ENCODE measurements at regions not wholly inside any gene's neighbourhood (a gene's known extent, or its start where the extent isn't known, plus 50 kb on each side); places are given as distances from the start of the nearest gene placed in this dataset.

GRCh38 chr1:79781261-79781660, 774.7 kb upstream of the ADGRL4 start:
- Histone ChIP-seq H3K4me1 (no peaks in the 10 kb centered on the region), H3K27me3 (no peaks in the 10 kb centered on the region), H3K4me3 (no peak overlapping the region), H3K36me3 (no peaks in the 10 kb centered on the region), H3K27ac (no peak overlapping the region), H3K9me3 (no peaks in the 10 kb centered on the region)
- no peak for TF ChIP-seq CTCF (IDR thresholded peaks at IDR 0.05)
- TF ChIP-seq POLR2A (IDR thresholded peaks at IDR 0.05): no peak
- no peak for DNase-seq

- H3K27me3 ChIP-seq: no peaks in the 10 kb centered on the region
- H3K4me1 ChIP-seq: no peaks in the 10 kb centered on the region
- H3K27ac ChIP-seq: no peak overlapping the region
- H3K9me3 ChIP-seq: no peaks in the 10 kb centered on the region
- TF ChIP-seq CTCF (IDR thresholded peaks at IDR 0.05) (no peak), POLR2A (IDR thresholded peaks at IDR 0.05) (no peak)
- no peak for DNase-seq
- H3K36me3 ChIP-seq: no peaks in the 10 kb centered on the region
- H3K4me3 ChIP-seq: no peak overlapping the region
Observed at GRCh38 chr1:79777481-79778219, 771.1 kb upstream of the ADGRL4 start.

GRCh38 chr1:79775402-79775801, 768.9 kb upstream of the ADGRL4 start:
- DNase-seq: no peak
- Histone ChIP-seq H3K27ac (no peak overlapping the region), H3K4me3 (no peak overlapping the region), H3K27me3 (no peaks in the 10 kb centered on the region), H3K9me3 (no peaks in the 10 kb centered on the region), H3K4me1 (no peaks in the 10 kb centered on the region), H3K36me3 (no peaks in the 10 kb centered on the region)
- TF ChIP-seq CTCF (IDR thresholded peaks at IDR 0.05) (no peak), POLR2A (IDR thresholded peaks at IDR 0.05) (no peak)

GRCh38 chr1:79773385-79773784, 766.9 kb upstream of the ADGRL4 start:
- Histone ChIP-seq H3K4me1 (no peaks in the 10 kb centered on the region), H3K27ac (no peak overlapping the region)
- TF ChIP-seq POLR2A (IDR thresholded peaks at IDR 0.05) (no peak), CTCF (IDR thresholded peaks at IDR 0.05) (no peak)

GRCh38 chr1:79762461-79762860, 755.9 kb upstream of the ADGRL4 start:
- no peaks in the 10 kb centered on the region for H3K4me1 ChIP-seq
- no peaks in the 10 kb centered on the region for H3K36me3 ChIP-seq
- TF ChIP-seq CTCF (IDR thresholded peaks at IDR 0.05): no peak
- no peak for TF ChIP-seq POLR2A (IDR thresholded peaks at IDR 0.05)
- no peak overlapping the region for H3K27ac ChIP-seq
- no peak for DNase-seq
- no peak overlapping the region for H3K4me3 ChIP-seq
- no peaks in the 10 kb centered on the region for H3K9me3 ChIP-seq
- H3K27me3 ChIP-seq: no peaks in the 10 kb centered on the region

More at GRCh38 chr1:79773385-79773784, 766.9 kb upstream of the ADGRL4 start:
- no peak overlapping the region for H3K4me3 ChIP-seq
- H3K9me3 ChIP-seq: no peaks in the 10 kb centered on the region
- H3K36me3 ChIP-seq: no peaks in the 10 kb centered on the region
- no peaks in the 10 kb centered on the region for H3K27me3 ChIP-seq
- no peak for DNase-seq
